Left ventricle myocardium inferior (tissue), 1 donor: ENCODE measurements at regions not wholly inside any gene's neighbourhood (a gene's known extent, or its start where the extent isn't known, plus 50 kb on each side); places are given as distances from the start of the nearest gene placed in this dataset.

Experiments
- DNase-seq: peaks from one replicate; pipeline ENCODE4 v3.0.0-alpha.2; 2020
- H3K27ac ChIP-seq: fragments of 200-600 bp; replicated peaks from 2 replicates; pipeline ENCODE4 v1.8.0; 2021
- H3K27me3 ChIP-seq: fragments of 200-600 bp; 2 replicates; pipeline ENCODE4 v1.8.0; 2021; ENCODE audit warnings: low read depth
- H3K36me3 ChIP-seq: fragments of 200-600 bp; 2 replicates; pipeline ENCODE4 v1.8.0; 2021
- H3K4me1 ChIP-seq: fragments of 200-600 bp; 2 replicates; pipeline ENCODE4 v1.8.0; 2021
- H3K4me3 ChIP-seq: fragments of 200-600 bp; 2 replicates; pipeline ENCODE4 v1.8.0; 2021; ENCODE audit warnings: mild to moderate bottlenecking, moderate library complexity
- H3K9me3 ChIP-seq: fragments of 200-600 bp; replicated peaks from 2 replicates; pipeline ENCODE4 v1.8.0; 2021
- intact Hi-C: fragments of 100-400 bp; cut with micrococcal nuclease; formaldehyde crosslinking; loops from one replicate; pipeline ENCODE4 v1.11.0; 2022
- TF ChIP-seq, protein P1 (sequence below): fragments of 200-600 bp; IDR thresholded peaks from 2 replicates; pipeline ENCODE4 v1.8.0; 2021; ENCODE audit warnings: antibody characterized with exemption, mild to moderate bottlenecking, borderline replicate concordance
- donor health status: DM: no; HTN: yes; CAD: no; lungs with severe emphysema.

DNA sequence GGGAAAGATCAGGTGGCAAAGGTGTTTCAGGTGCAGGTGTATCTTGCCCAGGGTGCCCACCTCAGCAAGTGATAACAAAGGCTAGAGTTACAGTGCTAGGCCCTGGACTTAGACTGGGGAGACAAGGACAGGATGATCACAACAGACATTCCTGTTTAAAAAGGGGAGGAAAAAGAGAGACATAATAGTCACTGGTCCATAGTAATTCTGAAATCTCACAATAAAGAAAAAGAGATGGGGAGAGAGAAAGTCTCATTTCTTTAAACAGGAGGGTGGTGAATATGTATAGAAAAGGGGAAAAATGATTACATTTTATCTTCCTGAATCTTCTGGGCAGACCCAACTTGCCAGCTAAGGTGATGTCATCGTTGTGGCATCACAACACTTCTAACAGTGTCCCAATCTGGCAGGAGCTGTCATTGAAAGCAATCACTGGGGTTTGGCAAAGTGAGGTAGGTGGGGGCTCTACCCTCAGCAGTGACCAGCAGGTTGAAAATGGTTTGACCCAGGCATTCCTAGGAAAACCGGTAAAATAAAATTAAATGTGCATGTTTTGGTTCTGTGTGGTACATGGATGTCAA lies 99.5 kb downstream of the ZNF621 start:
- no peak overlapping the region for H3K4me3 ChIP-seq
- H3K27me3 ChIP-seq, result no peaks in the 10 kb centered on the region
- H3K4me1 ChIP-seq, result no peaks in the 10 kb centered on the region
- peaks cover 36% of the 10 kb centered on the region for H3K9me3 ChIP-seq
- no peaks in the 10 kb centered on the region for H3K36me3 ChIP-seq
- intact Hi-C loops, result no loop called here
- no peak overlapping the region for H3K27ac ChIP-seq
- DNase-seq, result no peak
- TF ChIP-seq, protein P1, sequence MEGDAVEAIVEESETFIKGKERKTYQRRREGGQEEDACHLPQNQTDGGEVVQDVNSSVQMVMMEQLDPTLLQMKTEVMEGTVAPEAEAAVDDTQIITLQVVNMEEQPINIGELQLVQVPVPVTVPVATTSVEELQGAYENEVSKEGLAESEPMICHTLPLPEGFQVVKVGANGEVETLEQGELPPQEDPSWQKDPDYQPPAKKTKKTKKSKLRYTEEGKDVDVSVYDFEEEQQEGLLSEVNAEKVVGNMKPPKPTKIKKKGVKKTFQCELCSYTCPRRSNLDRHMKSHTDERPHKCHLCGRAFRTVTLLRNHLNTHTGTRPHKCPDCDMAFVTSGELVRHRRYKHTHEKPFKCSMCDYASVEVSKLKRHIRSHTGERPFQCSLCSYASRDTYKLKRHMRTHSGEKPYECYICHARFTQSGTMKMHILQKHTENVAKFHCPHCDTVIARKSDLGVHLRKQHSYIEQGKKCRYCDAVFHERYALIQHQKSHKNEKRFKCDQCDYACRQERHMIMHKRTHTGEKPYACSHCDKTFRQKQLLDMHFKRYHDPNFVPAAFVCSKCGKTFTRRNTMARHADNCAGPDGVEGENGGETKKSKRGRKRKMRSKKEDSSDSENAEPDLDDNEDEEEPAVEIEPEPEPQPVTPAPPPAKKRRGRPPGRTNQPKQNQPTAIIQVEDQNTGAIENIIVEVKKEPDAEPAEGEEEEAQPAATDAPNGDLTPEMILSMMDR, result no peak

DNA sequence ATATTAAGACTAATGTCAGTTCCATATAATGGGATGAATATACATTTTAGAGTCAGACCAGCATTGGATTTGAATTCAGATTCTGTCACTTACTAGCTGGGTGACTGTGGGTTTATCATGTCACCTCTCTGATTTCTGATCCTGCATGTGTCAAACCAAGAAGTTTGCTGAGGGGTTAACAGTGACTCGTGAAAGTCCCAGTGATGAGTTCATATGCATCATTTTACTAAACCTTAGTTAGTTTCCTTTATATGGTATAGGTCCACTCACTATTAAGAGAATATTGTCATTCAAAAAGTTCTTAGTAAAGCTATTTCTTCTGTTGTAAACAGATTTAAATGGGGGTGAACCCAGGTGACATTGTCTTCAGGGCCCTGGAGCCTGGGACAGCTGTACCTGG lies 102.3 kb downstream of the ZNF621 start:
- Histone ChIP-seq H3K27ac (no peak overlapping the region), H3K9me3 (peaks cover 49% of the 10 kb centered on the region), H3K36me3 (no peaks in the 10 kb centered on the region), H3K4me3 (no peak overlapping the region), H3K27me3 (no peaks in the 10 kb centered on the region), H3K4me1 (no peaks in the 10 kb centered on the region)
- DNase-seq, result no peak
- intact Hi-C loops, result no loop called here
- TF ChIP-seq, protein P1, result no peak

DNA sequence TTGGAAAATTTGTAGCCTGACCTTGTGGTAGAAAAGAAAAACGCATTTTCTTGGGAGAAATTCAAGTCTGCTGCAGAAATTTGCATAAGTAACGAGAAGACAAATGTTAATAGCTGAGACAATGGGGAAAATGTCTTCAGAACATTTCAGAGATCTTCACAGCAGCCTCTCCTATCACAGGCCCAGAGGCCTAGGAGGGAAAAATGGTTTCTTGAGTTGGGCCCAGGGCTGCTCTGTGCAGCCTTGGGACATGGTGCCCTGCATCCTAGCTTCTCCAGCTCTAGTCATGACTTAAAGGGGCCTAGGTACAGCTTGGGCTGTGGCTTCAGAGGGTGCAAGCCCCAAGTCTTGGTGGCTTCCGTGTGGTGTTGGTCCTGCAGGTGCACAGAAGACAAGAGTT lies 104.2 kb downstream of the ZNF621 start:
- H3K4me1 ChIP-seq, result no peaks in the 10 kb centered on the region
- intact Hi-C loops, result no loop called here
- H3K27ac ChIP-seq, result no peak overlapping the region
- no peak overlapping the region for H3K4me3 ChIP-seq
- no peaks in the 10 kb centered on the region for H3K27me3 ChIP-seq
- no peaks in the 10 kb centered on the region for H3K36me3 ChIP-seq
- no peak for DNase-seq
- H3K9me3 ChIP-seq, result peaks cover 51% of the 10 kb centered on the region
- TF ChIP-seq, protein P1, result no peak

DNA sequence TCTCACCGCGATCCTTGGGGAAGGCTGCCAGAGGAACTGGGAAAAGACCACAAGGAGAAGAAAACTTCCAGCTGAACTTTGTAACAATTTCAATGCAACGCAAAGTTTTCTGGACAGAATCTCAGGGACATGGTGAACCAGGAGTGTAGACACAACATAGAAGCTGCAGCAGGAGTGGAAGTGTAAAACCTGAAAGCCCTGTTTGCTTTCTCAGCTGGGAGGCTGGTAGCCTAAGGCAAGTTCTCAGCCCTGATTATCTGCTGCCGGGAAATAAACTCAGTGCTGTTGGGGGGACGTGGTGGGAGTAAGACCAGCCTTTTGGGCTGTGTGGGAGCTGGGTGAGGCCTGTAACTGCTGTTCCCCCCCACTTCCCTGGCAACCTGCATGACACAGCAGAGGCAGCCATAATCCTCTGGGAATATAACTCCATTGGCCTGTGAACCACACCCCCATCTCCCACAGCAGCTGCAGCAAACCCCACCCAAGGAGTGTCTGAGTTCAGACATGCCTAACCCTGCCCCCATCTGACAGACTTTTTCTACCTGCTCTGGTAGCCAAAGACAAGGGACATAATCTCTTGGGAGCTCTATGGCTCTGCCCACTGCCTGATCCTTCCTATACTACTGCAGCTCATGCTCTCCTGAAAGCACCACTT lies 106.7 kb downstream of the ZNF621 start:
- no peaks in the 10 kb centered on the region for H3K36me3 ChIP-seq
- no peak overlapping the region for H3K4me3 ChIP-seq
- H3K4me1 ChIP-seq, result no peaks in the 10 kb centered on the region
- TF ChIP-seq, protein P1, result no peak
- H3K27ac ChIP-seq, result no peak overlapping the region
- no peak for DNase-seq
- peaks cover 63% of the 10 kb centered on the region for H3K9me3 ChIP-seq
- no peaks in the 10 kb centered on the region for H3K27me3 ChIP-seq
- intact Hi-C loops, result no loop called here

DNA sequence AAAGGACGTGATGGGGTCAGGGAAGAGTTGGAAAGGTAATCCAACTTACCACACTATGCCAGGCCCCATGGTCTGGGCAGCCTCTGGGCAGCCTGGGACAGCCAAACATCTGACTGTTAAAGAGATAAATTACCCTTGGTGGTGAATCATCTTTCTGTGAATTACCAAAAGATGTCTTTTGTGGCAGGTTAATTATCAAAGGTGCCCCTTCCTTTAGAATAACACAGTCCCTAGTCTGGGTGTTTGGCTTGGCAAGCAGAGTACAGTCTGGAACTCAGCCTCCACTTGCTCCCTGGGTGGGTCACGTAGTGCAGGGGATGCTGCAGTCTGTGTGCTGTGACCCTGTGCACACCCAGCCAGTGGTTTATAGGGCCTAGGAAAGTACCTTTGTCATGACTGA lies 113.1 kb downstream of the ZNF621 start:
- TF ChIP-seq, protein P1, result no peak

More for the DNA sequence above, 113.1 kb downstream of the ZNF621 start:
- H3K27ac ChIP-seq, result no peak overlapping the region
- DNase-seq, result no peak
- no peak overlapping the region for H3K4me3 ChIP-seq
- no peaks in the 10 kb centered on the region for H3K27me3 ChIP-seq
- no peaks in the 10 kb centered on the region for H3K4me1 ChIP-seq
- peaks cover 38% of the 10 kb centered on the region for H3K9me3 ChIP-seq
- intact Hi-C loops, result no loop called here
- no peaks in the 10 kb centered on the region for H3K36me3 ChIP-seq
